Trophoblast cell (in vitro differentiated cells and primary cell): ENCODE measurements at regions not wholly inside any gene's neighbourhood (a gene's known extent, or its start where the extent isn't known, plus 50 kb on each side); places are given as distances from the start of the nearest gene placed in this dataset.

Source experiments
- DNase-seq, 2 donors: peaks; one replicate each; pipeline ENCODE4 v3.0.0-alpha.2; 2016
- H2AFZ ChIP-seq: 2 replicates; pipeline ENCODE4 v1.6.1; 2013; ENCODE audit warnings: low read length, moderate library complexity, mild to moderate bottlenecking; ENCODE audit not compliant: insufficient read depth, poor library complexity
- H2AK5ac ChIP-seq: 2 replicates; pipeline ENCODE4 v1.6.1; 2013; ENCODE audit warnings: mild to moderate bottlenecking, low read length
- H2BK120ac ChIP-seq: 2 replicates; pipeline ENCODE4 v1.6.1; 2013; ENCODE audit warnings: low read length, mild to moderate bottlenecking, moderate library complexity; ENCODE audit not compliant: insufficient read depth, poor library complexity
- H2BK12ac ChIP-seq: 2 replicates; pipeline ENCODE4 v1.6.1; 2013; ENCODE audit warnings: mild to moderate bottlenecking, low read length, moderate library complexity
- H2BK5ac ChIP-seq: 2 replicates; pipeline ENCODE4 v1.6.1; 2013; ENCODE audit warnings: low read length, low read depth, moderate library complexity, mild to moderate bottlenecking; ENCODE audit not compliant: poor library complexity
- H3K14ac ChIP-seq: 2 replicates; pipeline ENCODE4 v1.6.1; 2013; ENCODE audit warnings: mild to moderate bottlenecking, low read length
- H3K18ac ChIP-seq: 2 replicates; pipeline ENCODE4 v1.6.1; 2013; ENCODE audit warnings: mild to moderate bottlenecking, low read length
- H3K23ac ChIP-seq: 2 replicates; pipeline ENCODE4 v1.6.1; 2013; ENCODE audit warnings: low read length
- H3K27ac ChIP-seq: 2 replicates; pipeline ENCODE4 v1.5.1; 2013; ENCODE audit warnings: low read depth, mild to moderate bottlenecking, inconsistent platforms, low read length, moderate library complexity
- H3K27me3 ChIP-seq: 2 replicates; pipeline ENCODE4 v1.6.1; 2013; ENCODE audit warnings: inconsistent platforms, mild to moderate bottlenecking, low read length, moderate library complexity; ENCODE audit not compliant: insufficient read depth
- H3K36me3 ChIP-seq, 2 experiments: 1 replicate in 1 of 2; 2 replicates in 1 of 2; pipeline ENCODE4 v1.6.1; 2013; ENCODE audit warnings: low read length in 2 of 2, mild to moderate bottlenecking in 2 of 2, moderate library complexity in 1 of 2; ENCODE audit not compliant: insufficient read depth in 2 of 2, control insufficient read depth in 1 of 2
- H3K4ac ChIP-seq: 2 replicates; pipeline ENCODE4 v1.6.1; 2013; ENCODE audit warnings: low read depth, mild to moderate bottlenecking, low read length, moderate library complexity
- H3K4me1 ChIP-seq, 2 experiments: 1 replicate in 1 of 2; 2 replicates in 1 of 2; pipeline ENCODE4 v1.6.1; 2013; ENCODE audit warnings: low read length in 2 of 2, mild to moderate bottlenecking in 2 of 2, moderate library complexity in 1 of 2; ENCODE audit not compliant: insufficient read depth in 2 of 2, control insufficient read depth in 1 of 2
- H3K4me2 ChIP-seq: 2 replicates; pipeline ENCODE4 v1.6.1; 2013; ENCODE audit warnings: inconsistent platforms, mild to moderate bottlenecking, low read length, moderate library complexity
- H3K4me3 ChIP-seq: 2 replicates; pipeline ENCODE4 v1.5.1; 2013; ENCODE audit warnings: mild to moderate bottlenecking, low read depth, low read length, inconsistent platforms
- H3K79me1 ChIP-seq: one replicate; pipeline ENCODE4 v1.6.1; 2013; ENCODE audit warnings: low read length
- H3K79me2 ChIP-seq: 2 replicates; pipeline ENCODE4 v1.6.1; 2013; ENCODE audit warnings: low read length, mild to moderate bottlenecking; ENCODE audit not compliant: control insufficient read depth, insufficient read depth, poor library complexity
- H3K9ac ChIP-seq: 2 replicates; pipeline ENCODE4 v1.6.1; 2013; ENCODE audit warnings: mild to moderate bottlenecking, low read length
- H3K9me3 ChIP-seq: 2 replicates; pipeline ENCODE4 v1.6.1; 2013; ENCODE audit warnings: low read depth, mild to moderate bottlenecking, control low read depth, inconsistent platforms, low read length; ENCODE audit not compliant: insufficient read depth
- H4K12ac ChIP-seq: 2 replicates; pipeline ENCODE4 v1.6.1; 2013; ENCODE audit warnings: low read depth, mild to moderate bottlenecking, low read length, moderate library complexity
- H4K8ac ChIP-seq: 2 replicates; pipeline ENCODE4 v1.6.1; 2013; ENCODE audit warnings: low read depth, mild to moderate bottlenecking, low read length, moderate library complexity
- H4K91ac ChIP-seq: one replicate; pipeline ENCODE4 v1.6.1; 2013; ENCODE audit warnings: low read depth, mild to moderate bottlenecking, low read length, moderate library complexity
- WGBS: extraction: QIAGEN DNeasy Blood & Tissue Kit; methylation state at CpG from one replicate; pipeline ENCODE4 v1.1.7; 2013; ENCODE audit warnings: missing lambda C conversion rate; ENCODE audit not compliant: insufficient read length, insufficient coverage; ENCODE audit errors: extremely low coverage; 5-methylcytosine and 5-hydroxymethylcytosine counted together

- no peak overlapping the region for H3K23ac ChIP-seq
- no peak overlapping the region for H3K9ac ChIP-seq
- no peak overlapping the region for H2BK120ac ChIP-seq
- H3K79me2 ChIP-seq, result no peaks in the 10 kb centered on the region
- no peak overlapping the region for H3K18ac ChIP-seq
- no peak overlapping the region for H2BK5ac ChIP-seq
- H2AK5ac ChIP-seq, result no peak overlapping the region
- H3K4me1 ChIP-seq, result no peaks in the 10 kb centered on the region
- no peaks in the 10 kb centered on the region for H3K79me1 ChIP-seq
- no peak overlapping the region for H3K4me2 ChIP-seq
- H3K27me3 ChIP-seq, result no peaks in the 10 kb centered on the region
- no peak overlapping the region for H3K14ac ChIP-seq
- peaks cover 3% of the 10 kb centered on the region for H3K9me3 ChIP-seq
- no peak overlapping the region for H4K91ac ChIP-seq
- no peak overlapping the region for H2AFZ ChIP-seq
- H4K8ac ChIP-seq, result no peak overlapping the region
- H2BK12ac ChIP-seq, result no peak overlapping the region
- H3K4ac ChIP-seq, result no peak overlapping the region
- DNase-seq, result peak; percentile 57 to 83
- no CpG with 5 or more reads among the region's 1 CpG for WGBS
- H3K27ac ChIP-seq, result no peak overlapping the region
- no peak overlapping the region for H4K12ac ChIP-seq
- no peak overlapping the region for H3K4me3 ChIP-seq
- H3K36me3 ChIP-seq, result peaks cover 0 to 1% of the 10 kb centered on the region in 2 experiments
Measured at GRCh38 chr7:41760293-41760692, 57.4 kb upstream of the INHBA start.

- Histone ChIP-seq H3K4ac (no peak overlapping the region), H3K14ac (no peak overlapping the region), H3K4me2 (no peak overlapping the region), H4K91ac (no peak overlapping the region), H3K79me1 (peaks cover 4% of the 10 kb centered on the region), H2BK120ac (no peak overlapping the region), H4K8ac (no peak overlapping the region), H3K79me2 (no peaks in the 10 kb centered on the region), H3K18ac (no peak overlapping the region), H2BK5ac (no peak overlapping the region), H4K12ac (no peak overlapping the region), H2AK5ac (no peak overlapping the region), H3K4me3 (no peak overlapping the region), H3K36me3 (peaks cover 0 to 1% of the 10 kb centered on the region in 2 experiments), H2BK12ac (no peak overlapping the region), H3K23ac (no peak overlapping the region), H3K9ac (no peak overlapping the region), H3K9me3 (peaks cover 3% of the 10 kb centered on the region), H2AFZ (no peak overlapping the region), H3K27me3 (no peaks in the 10 kb centered on the region), H3K4me1 (no peaks in the 10 kb centered on the region), H3K27ac (no peak overlapping the region)
- WGBS, result no CpG with 5 or more reads among the region's 3 CpGs
- peak in 1 of 2 donors; percentile 21 for DNase-seq
Measured at GRCh38 chr7:41758321-41758720, 55.4 kb upstream of the INHBA start.

GRCh38 chr7:41756650-41757182, 53.8 kb upstream of the INHBA start:
- Histone ChIP-seq H3K79me1 (peaks cover 8% of the 10 kb centered on the region), H4K8ac (no peak overlapping the region), H2AK5ac (no peak overlapping the region), H2AFZ (no peak overlapping the region), H4K12ac (no peak overlapping the region), H2BK120ac (no peak overlapping the region), H3K79me2 (no peaks in the 10 kb centered on the region), H3K4me1 (peaks cover 2% of the 10 kb centered on the region in 2 experiments), H3K14ac (no peak overlapping the region), H3K27ac (no peak overlapping the region), H2BK12ac (no peak overlapping the region), H3K27me3 (no peaks in the 10 kb centered on the region), H3K23ac (no peak overlapping the region), H3K18ac (no peak overlapping the region), H3K9me3 (peaks cover 3% of the 10 kb centered on the region), H2BK5ac (no peak overlapping the region), H4K91ac (no peak overlapping the region), H3K4ac (no peak overlapping the region), H3K4me2 (no peak overlapping the region), H3K36me3 (peaks cover 0 to 1% of the 10 kb centered on the region in 2 experiments), H3K4me3 (no peak overlapping the region), H3K9ac (no peak overlapping the region)
- DNase-seq, result no peak
- no CpG with 5 or more reads among the region's 3 CpGs for WGBS

- WGBS, result no CpG with 5 or more reads among the region's 1 CpG
- H3K9ac ChIP-seq, result no peak overlapping the region
- H2BK5ac ChIP-seq, result no peak overlapping the region
- peaks cover 8% of the 10 kb centered on the region for H3K79me1 ChIP-seq
- H2BK12ac ChIP-seq, result no peak overlapping the region
- H3K4me3 ChIP-seq, result no peak overlapping the region
- peak overlapping the region; percentile 86 for H2BK120ac ChIP-seq
- H3K36me3 ChIP-seq, result peaks cover 0 to 1% of the 10 kb centered on the region in 2 experiments
- H2AK5ac ChIP-seq, result no peak overlapping the region
- no peak overlapping the region for H3K14ac ChIP-seq
- H3K4me2 ChIP-seq, result no peak overlapping the region
- no peak overlapping the region for H4K91ac ChIP-seq
- DNase-seq, result no peak
- peaks cover 2% of the 10 kb centered on the region in 2 experiments for H3K4me1 ChIP-seq
- no peak overlapping the region for H3K4ac ChIP-seq
- no peaks in the 10 kb centered on the region for H3K79me2 ChIP-seq
- no peak overlapping the region for H3K18ac ChIP-seq
- peaks cover 3% of the 10 kb centered on the region for H3K9me3 ChIP-seq
- H4K8ac ChIP-seq, result no peak overlapping the region
- H3K27ac ChIP-seq, result peak overlapping the region; percentile 38
- no peaks in the 10 kb centered on the region for H3K27me3 ChIP-seq
- H2AFZ ChIP-seq, result no peak overlapping the region
- H4K12ac ChIP-seq, result no peak overlapping the region
- H3K23ac ChIP-seq, result no peak overlapping the region
Measured at GRCh38 chr7:41755096-41755495, 52.2 kb upstream of the INHBA start.
